Keratinocyte (primary cell): ENCODE measurements at regions not wholly inside any gene's neighbourhood (a gene's known extent, or its start where the extent isn't known, plus 50 kb on each side); places are given as distances from the start of the nearest gene placed in this dataset.

Experiments used
- DNase-seq: peaks from one replicate; pipeline ENCODE4 v3.0.0-alpha.2; 2011; ENCODE audit warnings: low read depth, missing footprints, low spot score
- FAIRE-seq: peaks from 2 replicates; lab custom pipeline; 2011; peaks lifted over from hg19 to GRCh38; lab: Jason Lieb, UNC
- H2AFZ ChIP-seq: 2 replicates; pipeline ENCODE4 v1.6.0; 2012; ENCODE audit warnings: low read length, control low read depth, inconsistent platforms; ENCODE audit not compliant: control insufficient read depth
- H3K27ac ChIP-seq: 2 replicates; pipeline ENCODE4 v1.5.1; 2011; ENCODE audit warnings: low read length; ENCODE audit not compliant: control insufficient read depth, insufficient read depth
- H3K27me3 ChIP-seq: 3 replicates; pipeline ENCODE4 v1.6.0; 2011; ENCODE audit warnings: low read length; ENCODE audit not compliant: control insufficient read depth, insufficient read depth; ENCODE audit errors: extremely low read depth
- H3K36me3 ChIP-seq, 2 experiments: 2 replicates in 1 of 2; 3 replicates in 1 of 2; pipeline ENCODE4 v1.5.1; 2011; ENCODE audit warnings: low read length in 2 of 2, mild to moderate bottlenecking in 1 of 2; ENCODE audit not compliant: control insufficient read depth in 2 of 2, insufficient read depth in 2 of 2; ENCODE audit errors: extremely low read depth in 1 of 2
- H3K4me1 ChIP-seq: 3 replicates; pipeline ENCODE4 v1.5.1; 2011; ENCODE audit warnings: low read length; ENCODE audit not compliant: control insufficient read depth, insufficient read depth; ENCODE audit errors: extremely low read depth
- H3K4me2 ChIP-seq: 3 replicates; pipeline ENCODE4 v1.6.0; 2011; ENCODE audit warnings: low read depth, low read length; ENCODE audit not compliant: control insufficient read depth, insufficient read depth; ENCODE audit errors: extremely low read depth
- H3K4me3 ChIP-seq, 3 experiments: fragments of 200-600 bp in 1 of 3; sonication (generic) in 1 of 3; 2 replicates in 2 of 3; 3 replicates in 1 of 3; pipeline ENCODE4 v1.5.1; 2011 to 2016; ENCODE audit warnings: low read length in 3 of 3, mild to moderate bottlenecking in 3 of 3, control low read depth in 2 of 3, inconsistent platforms in 1 of 3, low read depth in 1 of 3, mixed read lengths in 1 of 3, mixed run types in 1 of 3, moderate library complexity in 1 of 3; ENCODE audit not compliant: control insufficient read depth in 2 of 3, insufficient read depth in 2 of 3; ENCODE audit errors: extremely low read depth in 1 of 3
- H3K79me2 ChIP-seq: 2 replicates; pipeline ENCODE4 v1.6.0; 2012; ENCODE audit warnings: low read length; ENCODE audit not compliant: control insufficient read depth, insufficient read depth
- H3K9ac ChIP-seq: 3 replicates; pipeline ENCODE4 v1.6.0; 2011; ENCODE audit warnings: low read length; ENCODE audit not compliant: control insufficient read depth, insufficient read depth; ENCODE audit errors: extremely low read depth
- H3K9me1 ChIP-seq: 3 replicates; pipeline ENCODE4 v1.6.0; 2011; ENCODE audit warnings: low read length; ENCODE audit not compliant: control insufficient read depth, insufficient read depth; ENCODE audit errors: extremely low read depth
- H3K9me3 ChIP-seq: 2 replicates; pipeline ENCODE4 v1.5.1; 2012; ENCODE audit warnings: low read depth, low read length; ENCODE audit not compliant: control insufficient read depth
- H4K20me1 ChIP-seq: 3 replicates; pipeline ENCODE4 v1.6.0; 2011; ENCODE audit warnings: low read length; ENCODE audit not compliant: control insufficient read depth, insufficient read depth; ENCODE audit errors: extremely low read depth
- CTCF ChIP-seq, 3 experiments: IDR thresholded peaks in 1 of 3; conservative IDR thresholded peaks in 1 of 3; optimal IDR thresholded peaks in 1 of 3; 2 replicates in 2 of 3; 3 replicates in 1 of 3; pipeline versions ENCODE3 to v1.5.1; 2011; ENCODE audit warnings: low read length in 3 of 3, mild to moderate bottlenecking in 3 of 3, moderate library complexity in 2 of 3, control low read depth in 1 of 3, inconsistent platforms in 1 of 3; ENCODE audit not compliant: insufficient read depth in 2 of 3; ENCODE audit errors: extremely low read depth in 1 of 3
- EZH2 ChIP-seq: IDR thresholded peaks from one replicate; pipeline ENCODE4 v1.6.1; 2012; ENCODE audit warnings: inconsistent platforms, mild to moderate bottlenecking, low read length, moderate library complexity
- dilution Hi-C: fragments of 300-500 bp; cut with MboI; formaldehyde crosslinking; loops from one replicate; pipeline ENCODE4 v1.7.0; 2020; ENCODE audit warnings: low sequenced_read_pairs; ENCODE audit not compliant: extremely low pct_ligation_motif_present

DNA sequence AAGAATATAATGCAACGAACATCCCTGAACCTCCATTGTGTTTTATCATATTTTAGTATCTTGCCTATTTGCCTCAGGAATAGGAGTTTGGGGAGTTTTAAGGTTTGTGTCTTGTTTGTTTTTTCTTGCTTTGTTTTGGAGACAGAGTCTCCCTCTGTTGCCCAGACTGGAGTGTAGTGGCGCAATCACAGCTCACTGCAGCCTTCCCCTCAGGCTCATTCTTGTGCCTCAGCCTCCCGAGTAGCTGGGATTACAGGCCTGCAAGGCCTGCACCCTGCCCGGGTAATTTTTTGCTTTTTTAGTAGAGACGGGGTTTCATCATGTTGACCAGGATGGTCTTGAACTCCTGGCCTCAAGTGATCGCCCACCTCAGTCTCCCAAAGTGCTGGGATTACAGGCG, 63.3 kb upstream of the CARMIL1 start:
- Histone ChIP-seq H3K27me3 (no peaks in the 10 kb centered on the region), H3K4me3 (no peak overlapping the region), H3K4me2 (no peak overlapping the region), H3K4me1 (peaks cover 28% of the 10 kb centered on the region), H3K9me3 (no peaks in the 10 kb centered on the region), H3K36me3 (no peaks in the 10 kb centered on the region), H3K9ac (no peak overlapping the region), H3K9me1 (no peaks in the 10 kb centered on the region), H3K27ac (no peak overlapping the region), H4K20me1 (no peaks in the 10 kb centered on the region), H3K79me2 (no peaks in the 10 kb centered on the region), H2AFZ (no peak overlapping the region)
- dilution Hi-C loops, result no loop called here
- FAIRE-seq, result no peak
- DNase-seq, result no peak
- TF ChIP-seq CTCF (optimal IDR thresholded peaks at IDR 0.05 in 1 of 3, IDR thresholded peaks at IDR 0.05 in 1 of 3, conservative IDR thresholded peaks at IDR 0.05 in 1 of 3; ENCODE audit: extremely low read depth in 1 of 3, insufficient read depth in 2 of 3, low read length in 3 of 3) (no peak), EZH2 (no peak)

- no peaks in the 10 kb centered on the region for H3K79me2 ChIP-seq
- DNase-seq (no peak), FAIRE-seq (peak; percentile 57)
- peak overlapping the region; percentile 92 for H2AFZ ChIP-seq
- H3K27me3 ChIP-seq, result no peaks in the 10 kb centered on the region
- peaks cover 28% of the 10 kb centered on the region for H3K4me1 ChIP-seq
- TF ChIP-seq EZH2 (no peak), CTCF (optimal IDR thresholded peaks at IDR 0.05 in 1 of 3, IDR thresholded peaks at IDR 0.05 in 1 of 3, conservative IDR thresholded peaks at IDR 0.05 in 1 of 3; ENCODE audit: extremely low read depth in 1 of 3, insufficient read depth in 2 of 3, low read length in 3 of 3) (no peak)
- H4K20me1 ChIP-seq, result no peaks in the 10 kb centered on the region
- no peak overlapping the region for H3K4me2 ChIP-seq
- H3K27ac ChIP-seq, result no peak overlapping the region
- H3K9me3 ChIP-seq, result no peaks in the 10 kb centered on the region
- no peaks in the 10 kb centered on the region for H3K36me3 ChIP-seq
- H3K9me1 ChIP-seq, result no peaks in the 10 kb centered on the region
- H3K4me3 ChIP-seq, result no peak overlapping the region
- dilution Hi-C loops, result no loop called here
- H3K9ac ChIP-seq, result no peak overlapping the region
Measured at GRCh38 chr6:25217302-25217701, 61.9 kb upstream of the CARMIL1 start.
